Suprapubic skin (tissue), 4 donors: ENCODE measurements at regions not wholly inside any gene's neighbourhood (a gene's known extent, or its start where the extent isn't known, plus 50 kb on each side); places are given as distances from the start of the nearest gene placed in this dataset.

Source experiments
- CTCF ChIP-seq, 2 donors: fragments of 200-600 bp in 1 of 2; fragments of 450-650 bp in 1 of 2; sonication (generic) in 1 of 2; IDR thresholded peaks; one replicate each; pipeline ENCODE4 v1.5.1; 2016 to 2019; ENCODE audit warnings: antibody characterized with exemption in 2 of 2, mild to moderate bottlenecking in 1 of 2, moderate library complexity in 1 of 2
- POLR2A ChIP-seq, 2 donors: fragments of 450-650 bp; IDR thresholded peaks; one replicate each; pipeline ENCODE4 v1.6.1; 2017; ENCODE audit warnings: antibody characterized with exemption in 2 of 2, mild to moderate bottlenecking in 2 of 2, moderate library complexity in 2 of 2
- POLR2AphosphoS5 ChIP-seq, 3 donors: sonication (generic); formaldehyde crosslinking; IDR thresholded peaks; one replicate each; pipeline ENCODE4 v1.6.1; 2017; ENCODE audit warnings: antibody characterized with exemption in 3 of 3

- TF ChIP-seq CTCF (IDR thresholded peaks at IDR 0.05) = no peak
- TF ChIP-seq POLR2A (IDR thresholded peaks at IDR 0.05) = no peak
- TF ChIP-seq POLR2AphosphoS5 (IDR thresholded peaks at IDR 0.05) = no peak
Observed at GRCh38 chr2:221908518-221908917, 336.4 kb upstream of the EPHA4 start.
